Loucy (cell line): ENCODE measurements at regions not wholly inside any gene's neighbourhood (a gene's known extent, or its start where the extent isn't known, plus 50 kb on each side); places are given as distances from the start of the nearest gene placed in this dataset.

Source experiments
- EZH2phosphoT487 ChIP-seq: fragments of 200-600 bp; IDR thresholded peaks from 2 replicates; pipeline ENCODE4 v1.6.1; 2018; ENCODE audit warnings: antibody characterized with exemption, mild to moderate bottlenecking, moderate library complexity, borderline replicate concordance
- TF ChIP-seq, protein P1 (sequence below): fragments of 200-600 bp; sonication (generic); conservative IDR thresholded peaks from 2 replicates; pipeline ENCODE4 v1.5.1; 2014; ENCODE audit warnings: mild to moderate bottlenecking, antibody characterized with exemption, low read length

GRCh38 chr12:90485560-90485959 lies 469.4 kb downstream of the CCER1 start:
- TF ChIP-seq, protein P1, sequence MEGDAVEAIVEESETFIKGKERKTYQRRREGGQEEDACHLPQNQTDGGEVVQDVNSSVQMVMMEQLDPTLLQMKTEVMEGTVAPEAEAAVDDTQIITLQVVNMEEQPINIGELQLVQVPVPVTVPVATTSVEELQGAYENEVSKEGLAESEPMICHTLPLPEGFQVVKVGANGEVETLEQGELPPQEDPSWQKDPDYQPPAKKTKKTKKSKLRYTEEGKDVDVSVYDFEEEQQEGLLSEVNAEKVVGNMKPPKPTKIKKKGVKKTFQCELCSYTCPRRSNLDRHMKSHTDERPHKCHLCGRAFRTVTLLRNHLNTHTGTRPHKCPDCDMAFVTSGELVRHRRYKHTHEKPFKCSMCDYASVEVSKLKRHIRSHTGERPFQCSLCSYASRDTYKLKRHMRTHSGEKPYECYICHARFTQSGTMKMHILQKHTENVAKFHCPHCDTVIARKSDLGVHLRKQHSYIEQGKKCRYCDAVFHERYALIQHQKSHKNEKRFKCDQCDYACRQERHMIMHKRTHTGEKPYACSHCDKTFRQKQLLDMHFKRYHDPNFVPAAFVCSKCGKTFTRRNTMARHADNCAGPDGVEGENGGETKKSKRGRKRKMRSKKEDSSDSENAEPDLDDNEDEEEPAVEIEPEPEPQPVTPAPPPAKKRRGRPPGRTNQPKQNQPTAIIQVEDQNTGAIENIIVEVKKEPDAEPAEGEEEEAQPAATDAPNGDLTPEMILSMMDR, result no peak
- no peak for TF ChIP-seq EZH2phosphoT487
